ENCODE measurements at regions not wholly inside any gene's neighbourhood (a gene's known extent, or its start where the extent isn't known, plus 50 kb on each side); places are given as distances from the start of the nearest gene placed in this dataset.
"Not testable (repeated sequence)": the region's sequence is repeated elsewhere in the genome, so short reads cannot be mapped to it uniquely, and the experiment has no call there.

DNA sequence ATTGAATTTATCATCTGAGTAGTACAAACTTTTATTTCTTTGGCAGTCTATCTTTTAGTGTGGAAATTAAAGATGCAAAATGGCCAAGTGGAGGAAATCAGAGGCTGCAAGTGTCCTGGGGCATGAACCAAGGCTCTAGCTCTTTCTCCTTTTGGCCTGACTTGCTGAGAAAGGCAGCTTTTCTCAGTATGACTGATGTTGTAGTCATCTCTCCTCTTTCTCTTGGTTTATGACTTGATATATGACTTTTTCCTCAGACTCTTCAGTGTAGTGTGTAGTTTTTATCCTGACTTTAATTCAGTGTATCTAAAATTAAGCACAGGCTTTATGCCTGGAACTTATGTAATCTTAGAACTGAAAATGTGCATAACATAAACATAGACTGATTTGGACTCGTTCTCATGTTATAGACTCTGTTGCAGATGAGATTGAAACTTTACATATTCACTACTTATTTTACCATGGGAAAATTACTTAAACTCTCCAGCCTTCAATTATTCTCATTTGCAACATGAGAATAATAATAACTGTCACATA is 65.7 kb downstream of the SLITRK5 start:
- no peak for DNase-seq

DNA sequence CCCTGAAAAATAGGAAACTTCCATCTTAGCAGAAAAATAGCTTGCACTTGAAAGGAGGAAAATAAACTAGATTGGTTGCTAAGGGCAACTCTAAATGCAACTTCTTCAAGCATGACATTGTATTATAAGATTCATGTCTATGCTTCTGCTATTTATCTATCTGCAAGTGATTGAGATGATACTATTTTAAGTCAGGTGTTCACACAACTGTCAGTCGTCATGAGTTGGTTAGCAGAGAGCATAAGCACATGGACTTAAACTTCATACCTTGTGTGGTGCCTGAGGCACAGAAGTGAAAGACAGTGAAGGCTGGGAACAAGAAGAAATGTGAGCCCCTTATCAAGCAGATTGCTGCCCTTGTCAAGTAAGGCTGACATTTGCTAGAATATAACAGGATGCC is 82.9 kb downstream of the SLITRK5 start:
- DNase-seq: no peak

DNA sequence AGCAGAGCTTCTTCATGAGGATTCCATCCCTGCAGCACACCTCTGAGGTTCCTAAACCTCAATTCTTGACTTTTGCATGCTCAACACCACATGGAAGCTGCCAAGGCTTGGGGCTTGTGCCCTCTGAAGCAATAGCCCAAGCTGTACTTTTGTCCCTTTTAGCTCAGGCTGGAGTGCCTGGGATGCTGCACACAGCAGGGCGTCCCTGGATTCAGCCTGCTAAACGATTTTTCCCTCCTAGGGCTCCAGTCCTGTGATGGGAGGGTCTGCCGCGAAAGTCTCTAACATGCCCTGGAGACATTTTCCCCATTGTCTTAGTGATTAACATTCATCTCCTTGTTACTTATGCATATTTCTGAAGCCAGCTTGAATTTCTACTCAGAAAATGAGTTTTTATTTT is 98.3 kb downstream of the SLITRK5 start:
- no peak for DNase-seq

DNA sequence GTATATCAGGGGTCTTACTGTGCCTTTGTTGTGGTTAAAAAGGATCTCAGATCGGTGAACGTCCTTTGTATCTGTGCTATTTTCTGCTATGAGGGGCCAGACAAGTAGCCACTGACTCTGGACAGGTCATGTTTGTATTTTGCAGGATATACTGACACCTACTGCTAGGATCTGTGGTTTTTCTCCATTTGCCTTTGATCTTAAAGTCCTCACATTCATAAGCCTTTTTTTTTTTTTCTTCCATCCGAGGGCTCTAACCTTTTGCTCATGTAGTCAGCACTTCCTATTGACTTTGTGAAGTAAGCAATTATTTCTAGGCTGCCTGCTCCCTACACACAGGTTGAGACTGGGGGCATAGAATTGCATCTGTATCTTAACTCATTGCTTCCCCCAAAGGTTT is 106.2 kb downstream of the SLITRK5 start:
- no peak for DNase-seq

GRCh38 chr13:87778128-87778527 is 107.0 kb downstream of the SLITRK5 start:
- DNase-seq: no peak

DNA sequence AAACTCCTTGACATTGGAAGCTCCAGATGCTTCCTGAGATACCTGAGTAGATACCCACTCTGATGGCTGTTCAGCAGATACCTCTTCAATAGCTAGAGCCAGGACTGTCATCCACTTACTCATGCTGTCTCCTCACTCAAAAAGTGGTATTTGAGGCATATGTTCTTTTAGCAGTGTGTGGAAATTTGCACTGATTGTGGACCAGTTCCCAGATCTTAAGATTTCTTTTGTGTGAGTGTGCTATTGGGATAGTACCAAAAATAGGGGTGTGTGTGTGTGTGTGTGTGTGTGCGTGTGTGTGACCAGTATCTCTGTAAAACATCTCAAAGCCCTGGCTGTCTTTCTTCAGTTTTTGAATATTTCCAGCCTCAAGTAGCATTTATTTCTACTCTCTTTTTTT is 108.3 kb downstream of the SLITRK5 start:
- DNase-seq: no peak

DNA sequence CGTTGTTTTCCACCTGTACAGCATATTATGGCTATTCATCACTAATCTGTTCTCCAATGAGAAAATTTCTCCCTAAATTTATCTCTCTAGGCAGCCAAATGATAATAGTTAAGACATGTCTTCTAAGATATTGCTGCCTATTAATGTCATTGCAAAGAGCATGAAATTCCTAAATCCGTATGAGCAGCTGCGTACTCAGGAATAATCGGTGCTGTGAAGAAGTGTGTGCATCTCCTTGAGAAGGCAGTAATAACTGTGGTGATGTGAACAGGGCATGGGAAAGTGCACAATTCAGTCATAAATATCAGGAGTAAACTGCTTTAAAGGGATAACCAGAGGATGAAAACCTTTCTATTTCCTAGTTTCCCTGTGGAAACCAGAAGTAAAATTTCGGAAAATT is 112.2 kb downstream of the SLITRK5 start:
- DNase-seq: no peak

- no peak for DNase-seq
Measured at GRCh38 chr13:87788363-87788762, 117.2 kb downstream of the SLITRK5 start.

DNA sequence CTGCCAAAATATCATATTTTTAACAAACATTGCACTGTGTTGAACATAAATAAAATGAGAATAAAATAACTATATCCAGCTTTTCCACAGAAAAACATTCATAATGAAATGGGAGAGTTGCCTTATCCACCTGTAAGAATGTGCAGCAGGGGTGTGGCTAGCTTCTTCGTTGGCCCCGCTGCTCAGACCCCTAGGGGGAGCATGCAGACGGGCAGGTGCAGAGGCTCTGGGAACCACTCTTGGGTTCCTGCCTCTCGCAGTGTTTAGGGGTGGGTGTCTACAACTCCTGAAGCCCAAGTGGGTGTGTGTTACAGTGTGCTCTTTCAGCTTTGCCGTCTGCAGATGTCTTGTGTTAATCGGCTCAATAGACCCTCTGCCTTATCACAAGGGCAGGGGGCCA is 121.7 kb downstream of the SLITRK5 start:
- DNase-seq: no peak

- no peak for DNase-seq
Measured at GRCh38 chr13:87798536-87798935, 127.4 kb downstream of the SLITRK5 start.

DNA sequence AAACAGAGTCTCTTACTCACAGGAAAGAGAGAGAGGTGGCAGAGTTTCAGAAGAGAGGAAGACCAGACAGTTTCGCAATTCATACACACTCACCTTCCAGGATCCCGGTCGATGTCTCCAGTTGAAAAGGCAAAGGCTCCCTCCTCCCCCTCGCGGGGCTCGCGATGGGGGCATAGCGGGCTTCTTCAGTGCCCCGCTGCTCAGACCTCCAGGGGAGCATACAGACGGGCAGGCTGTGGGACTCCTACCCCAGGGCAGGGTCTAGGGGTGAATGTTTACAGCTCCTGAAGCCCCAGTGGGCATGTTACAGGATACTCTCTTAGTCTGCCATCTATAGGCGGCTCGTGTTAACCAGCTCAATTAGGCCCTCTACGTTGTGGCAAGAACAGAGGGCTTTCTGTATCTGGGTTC is 139.2 kb downstream of the SLITRK5 start:
- no peak for DNase-seq

DNA sequence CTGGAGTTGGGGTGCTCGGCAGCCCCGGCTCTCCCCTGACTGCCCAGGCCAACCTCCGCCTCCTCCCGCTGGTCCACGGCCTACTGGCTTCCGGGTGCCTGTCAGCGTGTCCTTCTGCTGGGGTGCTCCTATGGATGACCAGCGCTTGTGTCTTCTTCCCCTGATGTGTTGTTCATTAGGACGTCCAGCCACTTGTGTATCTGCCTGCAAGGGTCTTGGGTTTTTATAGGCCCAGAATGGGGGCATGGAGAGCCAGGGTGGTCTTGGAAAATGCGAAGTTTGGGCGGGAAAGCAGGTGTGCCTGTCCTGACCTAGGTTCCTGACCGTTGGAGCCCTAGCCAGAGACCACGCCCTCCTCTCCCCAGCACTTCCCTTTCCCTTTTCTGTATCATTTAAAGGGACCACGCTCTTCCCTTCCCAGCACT is 139.8 kb downstream of the SLITRK5 start:
- DNase-seq: no peak

DNA sequence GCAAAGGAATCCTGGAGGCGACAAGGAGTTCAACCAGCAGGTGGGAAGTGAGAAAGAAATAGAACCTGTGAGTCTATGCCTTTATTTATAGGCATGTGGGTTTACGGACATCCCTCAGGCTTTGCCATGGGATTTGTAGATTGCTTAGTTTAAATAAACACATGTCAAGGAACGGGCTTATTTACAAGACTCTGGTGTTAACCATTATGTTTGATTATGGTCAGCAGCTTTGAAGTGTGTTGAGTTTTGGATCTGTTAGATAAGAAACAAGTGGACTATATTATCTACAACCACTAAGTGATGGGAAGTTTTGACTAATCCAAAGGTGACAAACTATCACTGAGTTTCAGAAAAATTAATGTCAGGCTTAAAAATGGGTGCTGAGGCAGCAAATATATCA is 143.2 kb downstream of the SLITRK5 start:
- DNase-seq: no peak

DNA sequence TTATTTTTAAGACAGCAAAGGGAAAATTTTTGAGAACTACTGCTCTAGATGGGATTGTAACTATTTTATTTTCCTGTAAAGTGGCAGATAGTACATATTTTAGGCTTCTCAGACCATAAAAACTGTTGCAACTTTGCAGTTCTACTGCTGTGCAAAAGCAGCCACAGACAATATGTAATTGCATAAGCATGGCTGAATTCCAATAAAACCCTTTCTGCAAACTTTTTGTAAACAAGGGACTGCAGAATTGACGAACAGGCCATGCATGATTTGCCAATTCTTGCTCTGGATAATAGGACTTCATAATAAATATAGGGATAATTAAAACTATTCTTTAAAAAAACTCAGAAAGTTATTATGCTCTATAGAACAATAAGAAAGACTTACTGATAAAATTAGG is 149.1 kb downstream of the SLITRK5 start:
- DNase-seq: no peak

DNA sequence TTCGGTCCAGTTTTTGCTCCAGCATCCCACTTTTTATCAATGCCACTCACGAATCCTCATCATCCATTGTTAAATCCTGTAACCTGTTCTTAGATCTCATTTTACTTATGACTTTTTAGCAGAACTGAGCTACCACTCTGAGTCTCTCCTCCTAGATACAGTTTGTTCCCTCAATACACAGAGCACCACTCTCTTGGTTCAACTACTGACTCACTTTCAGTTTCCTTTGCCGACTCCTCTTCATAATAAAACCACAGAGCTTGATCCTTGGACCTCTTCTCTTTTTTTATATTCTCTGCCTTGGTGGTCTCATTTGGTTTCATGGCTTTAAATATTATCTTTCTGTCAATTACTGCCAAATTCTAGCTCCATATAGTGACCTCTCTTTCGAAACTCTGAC is 150.3 kb downstream of the SLITRK5 start:
- no peak for DNase-seq

DNA sequence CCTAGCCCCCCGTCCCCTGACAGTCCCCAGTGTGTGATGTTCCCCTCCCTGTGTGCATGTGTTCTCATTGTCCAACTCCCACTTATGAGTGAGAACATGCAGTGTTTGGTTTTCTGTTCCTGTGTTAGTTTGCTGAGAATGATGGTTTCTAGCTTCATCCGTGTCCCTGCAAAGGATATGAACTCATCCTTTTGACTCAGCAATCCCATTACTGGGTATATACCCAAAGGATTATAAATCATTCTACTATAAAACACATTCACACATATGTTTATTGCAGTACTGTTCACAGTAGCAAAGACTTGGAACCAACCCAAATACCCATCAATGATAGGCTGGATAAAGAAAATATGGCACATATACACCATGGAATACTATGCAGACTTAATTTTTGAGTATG is 155.1 kb downstream of the SLITRK5 start:
- DNase-seq: not testable (repeated sequence)

DNA sequence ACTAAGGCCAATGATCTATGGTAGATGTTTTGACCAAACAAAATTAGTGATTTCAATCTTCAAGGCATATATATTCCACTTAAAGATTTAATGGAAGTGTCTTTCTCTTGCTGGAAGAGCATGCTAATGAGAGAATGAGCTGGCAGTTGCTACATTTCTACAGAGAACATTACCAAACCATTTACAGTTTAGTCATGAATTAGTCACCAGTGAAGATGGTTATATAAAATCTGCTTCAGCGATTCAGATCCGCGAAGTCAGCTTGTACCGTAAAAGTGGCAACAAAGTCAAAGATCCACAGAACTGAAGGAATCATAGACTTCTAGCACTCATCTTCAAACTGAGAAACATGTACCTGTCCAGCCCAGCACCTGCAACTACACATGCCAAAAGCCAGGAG is 156.3 kb downstream of the SLITRK5 start:
- DNase-seq: no peak

DNA sequence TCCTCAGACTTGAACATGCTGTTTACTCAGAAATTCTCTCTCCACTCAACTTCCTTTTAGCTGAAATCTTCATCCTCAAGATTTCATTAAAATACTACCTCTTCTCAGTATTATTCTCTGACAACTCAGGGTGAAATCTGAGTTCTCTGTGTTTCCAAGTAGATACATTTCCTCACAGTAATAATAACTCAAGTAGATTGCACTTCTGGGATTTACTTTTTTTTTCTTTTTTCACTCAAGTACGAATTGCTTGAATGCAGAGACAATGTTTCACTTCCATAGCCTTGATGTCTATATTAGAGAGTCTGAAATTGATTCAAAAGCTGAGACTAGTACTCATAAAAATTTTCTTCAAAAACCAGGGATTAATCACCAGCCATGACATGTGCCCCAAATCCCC is 166.4 kb downstream of the SLITRK5 start:
- no peak for DNase-seq

GRCh38 chr13:87837946-87838345 is 166.8 kb downstream of the SLITRK5 start:
- no peak for DNase-seq

- no peak for DNase-seq
Measured at GRCh38 chr13:87851410-87851809, 180.2 kb downstream of the SLITRK5 start.

DNA sequence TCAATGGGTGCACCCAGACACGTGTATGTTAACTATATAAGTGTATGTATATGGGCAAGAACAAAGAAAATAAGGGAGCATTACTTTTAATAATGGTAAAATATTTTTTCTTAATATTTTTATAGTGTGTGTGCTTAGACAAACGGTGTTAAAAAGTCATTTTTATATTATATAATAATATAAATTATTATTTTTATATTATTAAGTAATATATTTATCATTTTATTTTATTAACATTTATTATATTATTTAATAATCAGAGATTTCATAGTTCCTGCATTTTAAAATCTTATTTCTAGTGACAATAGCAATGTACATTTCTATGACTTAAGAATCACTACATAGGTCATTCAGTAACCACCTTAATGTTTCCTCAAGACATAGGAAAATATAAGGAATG is 184.4 kb downstream of the SLITRK5 start:
- no peak for DNase-seq

DNA sequence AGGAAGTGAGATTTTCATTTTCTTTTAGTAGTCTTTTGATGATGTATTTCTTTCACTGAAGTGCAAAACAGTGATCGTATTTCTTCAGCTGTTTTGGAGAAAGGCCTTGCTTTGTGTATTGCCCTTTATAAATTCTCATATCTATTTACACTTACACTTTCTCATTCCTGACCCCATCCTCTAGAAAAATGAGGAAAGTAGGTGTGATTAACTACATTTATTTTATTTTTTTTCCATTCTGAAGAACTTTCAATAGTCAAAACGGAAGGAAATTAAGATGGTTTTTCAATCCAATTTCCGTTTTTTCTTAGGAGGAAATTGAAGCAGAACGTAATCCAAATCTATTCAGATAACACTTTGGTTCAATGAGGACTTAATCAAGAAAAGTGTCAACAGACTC is 188.1 kb downstream of the SLITRK5 start:
- DNase-seq: no peak

DNA sequence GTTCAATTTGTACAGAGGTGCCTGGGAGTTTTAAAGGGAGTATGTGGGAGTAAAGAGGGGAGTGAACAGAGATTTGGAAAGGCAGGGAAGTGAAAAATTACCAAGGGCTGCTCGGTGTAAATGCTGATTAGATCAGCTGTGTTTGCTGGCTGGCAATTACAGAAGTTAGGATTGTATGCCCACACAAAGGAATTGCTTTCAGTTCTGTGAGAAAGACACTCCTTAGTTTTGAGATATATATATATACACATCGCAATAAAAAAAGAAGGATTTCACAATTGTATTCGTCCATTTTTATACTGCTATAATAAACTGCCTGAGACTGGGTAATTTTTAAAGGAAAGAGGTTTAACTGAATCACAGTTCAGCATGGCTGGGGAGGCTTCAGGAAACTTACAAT is 196.3 kb downstream of the SLITRK5 start:
- no peak for DNase-seq

- DNase-seq: no peak
Measured at GRCh38 chr13:87868731-87869130, 197.6 kb downstream of the SLITRK5 start.

DNA sequence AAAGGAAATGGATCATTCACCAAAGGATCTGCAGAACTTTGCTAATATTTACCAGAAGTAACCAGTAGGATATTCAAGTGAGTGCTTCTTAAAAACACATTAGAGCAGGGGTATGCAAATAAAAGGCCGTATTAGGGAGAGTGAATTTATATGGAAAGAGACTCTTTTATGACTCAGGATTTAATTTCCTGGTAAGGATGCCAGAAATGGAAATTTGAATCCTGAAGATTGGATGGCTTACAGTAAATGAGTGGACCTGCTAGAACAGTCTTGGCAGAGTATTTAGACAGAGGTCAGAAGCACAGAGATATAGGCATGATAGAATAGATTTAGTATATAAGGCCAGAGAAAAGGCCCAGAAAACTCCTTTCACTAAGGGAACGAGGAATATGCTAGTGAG is 201.6 kb downstream of the SLITRK5 start:
- no peak for DNase-seq

GRCh38 chr13:87877477-87877876 is 206.3 kb downstream of the SLITRK5 start:
- DNase-seq: no peak

All from stimulated activated CD4-positive, alpha-beta T cell treated with anti-CD3 and anti-CD28 coated beads, Interleukin-4, amount 100 ng/mL, for 24 hours (primary cell).